HG02885 (cell line): ENCODE measurements at regions not wholly inside any gene's neighbourhood (a gene's known extent, or its start where the extent isn't known, plus 50 kb on each side); places are given as distances from the start of the nearest gene placed in this dataset.

Source experiments
- ATAC-seq: cut with Tn5 transposase; IDR thresholded peaks from one replicate; pipeline ENCODE4 v1.9.1; 2021; ENCODE audit warnings: mild to moderate bottlenecking; ENCODE audit not compliant: unreplicated experiment, poor library complexity

GRCh38 chr5:156137071-156137869 is 189.7 kb upstream of the SGCD start:
- no peak for ATAC-seq

- no peak for ATAC-seq
Observed at GRCh38 chr5:156142867-156143266, 184.1 kb upstream of the SGCD start.

DNA sequence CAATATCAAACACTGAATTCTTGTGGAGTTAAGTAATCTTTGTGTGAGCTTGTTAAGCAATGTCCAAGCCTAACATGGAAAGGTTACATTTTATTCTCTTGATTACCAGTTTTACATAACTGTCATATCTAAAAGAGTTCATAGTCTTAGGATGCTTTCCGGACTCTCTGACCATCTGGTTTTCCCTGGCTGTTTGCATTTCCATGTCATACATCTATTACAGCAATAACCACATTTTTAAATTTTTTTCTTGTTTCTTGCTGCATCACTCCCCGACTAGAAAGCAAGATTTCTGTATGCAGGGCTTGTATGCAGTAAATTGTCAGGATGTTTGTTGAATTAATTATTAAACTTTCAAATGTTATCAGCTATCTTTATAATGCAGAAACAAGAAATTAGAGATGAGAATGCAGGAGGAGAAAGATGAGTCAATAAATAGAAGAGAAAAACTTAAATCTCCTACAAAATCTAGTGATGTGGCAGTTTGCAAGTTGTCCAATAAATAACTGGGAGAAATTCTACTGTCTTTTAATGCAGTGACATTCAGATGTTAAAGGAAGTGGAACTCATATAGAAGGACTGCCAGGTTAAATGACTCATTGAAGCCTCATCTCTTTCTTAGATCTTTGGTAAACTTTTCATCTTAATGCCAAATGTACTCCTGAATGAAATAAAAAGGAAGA is 179.6 kb upstream of the SGCD start:
- no peak for ATAC-seq

- no peak for ATAC-seq
Observed at GRCh38 chr5:156147944-156148285, 179.0 kb upstream of the SGCD start.

GRCh38 chr5:156148301-156148700 is 178.7 kb upstream of the SGCD start:
- ATAC-seq, result no peak

DNA sequence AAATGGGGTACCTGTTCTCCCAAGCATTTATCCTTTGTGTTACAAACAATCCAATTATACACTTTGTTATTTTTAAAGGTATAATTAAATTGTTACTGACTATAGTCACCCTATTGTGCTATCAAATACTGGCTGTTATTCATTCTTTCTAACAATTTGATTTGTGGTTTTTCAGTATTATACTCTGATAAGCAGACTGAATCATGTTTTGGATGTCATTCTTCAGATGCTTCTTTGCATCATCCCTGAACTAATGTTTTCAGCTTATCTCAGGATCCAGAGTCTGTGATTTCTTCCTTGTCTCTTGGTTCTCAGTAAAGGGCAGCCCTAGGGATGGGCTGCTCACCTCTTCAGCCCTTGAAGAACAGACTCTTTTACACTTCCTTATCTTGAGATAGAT is 177.8 kb upstream of the SGCD start:
- ATAC-seq, result no peak

- no peak for ATAC-seq
Observed at GRCh38 chr5:156153602-156154001, 173.4 kb upstream of the SGCD start.

DNA sequence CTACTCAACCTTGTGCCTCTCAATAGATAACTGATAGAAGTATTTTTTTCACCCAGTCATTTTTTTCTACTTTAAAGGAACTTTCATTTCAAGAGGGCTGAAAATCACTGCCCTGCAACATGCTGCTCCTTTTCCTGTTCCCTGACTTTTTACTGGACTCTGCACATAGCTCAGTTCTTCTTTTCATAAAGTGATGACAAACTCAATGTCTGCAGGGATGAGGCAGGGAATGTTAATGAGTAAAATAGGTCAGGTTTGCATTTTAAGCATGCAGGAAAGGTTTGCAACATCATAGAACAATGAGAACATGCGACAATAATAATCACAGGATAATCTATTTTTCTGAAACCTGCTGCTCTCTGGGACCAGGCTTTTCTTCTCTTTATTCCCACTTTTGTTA is 172.2 kb upstream of the SGCD start:
- no peak for ATAC-seq

DNA sequence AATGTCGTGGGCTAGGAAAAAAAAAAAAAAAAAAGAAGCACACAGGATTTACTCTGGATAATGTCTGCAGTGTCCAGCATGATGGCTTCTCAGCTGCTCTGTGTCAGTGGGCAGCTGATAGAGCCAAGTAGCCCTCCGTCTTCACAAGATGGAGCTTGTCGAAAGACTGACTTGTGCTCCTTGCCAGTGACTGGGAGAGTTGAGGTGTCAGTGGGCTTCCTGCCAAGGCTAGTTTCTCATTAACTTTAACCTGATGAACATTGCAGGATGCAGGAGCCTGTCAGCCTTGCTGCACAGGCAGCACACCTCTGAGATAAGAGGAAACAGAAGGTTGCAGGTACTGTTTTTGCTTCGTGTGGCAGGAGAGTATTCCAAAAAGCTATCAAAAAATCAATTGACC is 171.4 kb upstream of the SGCD start:
- ATAC-seq, result no peak

- no peak for ATAC-seq
Observed at GRCh38 chr5:156164306-156164705, 162.7 kb upstream of the SGCD start.

- no peak for ATAC-seq
Observed at GRCh38 chr5:156169495-156169894, 157.5 kb upstream of the SGCD start.

DNA sequence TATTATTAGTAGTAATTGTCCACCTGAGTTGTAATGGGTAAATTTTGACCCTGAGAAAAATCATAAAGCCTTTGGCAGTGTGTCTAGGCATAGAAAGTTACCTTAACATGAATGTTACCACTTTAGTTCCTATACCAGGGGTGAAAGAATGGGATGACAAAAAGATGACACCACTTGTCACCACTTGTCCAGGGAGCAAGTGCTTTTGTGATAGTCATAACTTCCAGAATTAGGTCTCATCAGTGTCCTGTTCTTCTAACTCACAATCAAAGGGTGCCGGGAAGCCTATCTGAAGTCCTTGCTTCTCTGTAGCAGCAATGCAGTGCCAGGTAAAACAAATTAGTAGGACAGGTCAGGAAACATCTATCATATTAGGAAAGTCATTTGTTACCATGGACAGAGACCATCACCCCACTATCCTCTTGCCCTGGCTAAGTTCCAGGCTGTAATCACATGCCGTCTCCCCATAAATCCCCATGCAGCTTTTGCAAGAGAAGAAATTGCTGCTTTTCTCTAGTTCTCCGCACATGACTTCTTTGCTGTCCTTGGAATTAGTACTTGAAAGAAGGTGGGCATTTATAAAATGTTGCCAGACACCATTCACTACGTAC is 156.5 kb upstream of the SGCD start:
- ATAC-seq, result no peak

- ATAC-seq, result no peak
Observed at GRCh38 chr5:156174225-156174624, 152.7 kb upstream of the SGCD start.

DNA sequence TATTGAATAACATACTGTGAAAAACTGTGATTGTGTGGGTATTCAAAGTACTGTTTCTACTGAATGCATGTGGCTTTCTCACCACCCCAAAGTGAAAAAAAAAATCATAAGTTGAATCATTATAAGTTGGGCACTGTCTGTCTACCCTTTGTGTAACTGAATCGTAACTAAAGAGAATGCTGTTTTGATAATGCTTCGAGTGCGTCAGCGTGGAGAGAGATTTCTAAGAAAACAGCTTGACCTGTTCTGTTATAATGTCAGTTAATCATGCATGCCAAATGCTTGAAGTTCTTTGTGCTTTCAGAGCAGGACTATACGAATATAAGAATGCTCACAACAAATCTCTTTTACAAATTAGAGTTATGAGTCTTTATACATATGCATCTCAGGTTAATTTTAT is 148.8 kb upstream of the SGCD start:
- no peak for ATAC-seq

DNA sequence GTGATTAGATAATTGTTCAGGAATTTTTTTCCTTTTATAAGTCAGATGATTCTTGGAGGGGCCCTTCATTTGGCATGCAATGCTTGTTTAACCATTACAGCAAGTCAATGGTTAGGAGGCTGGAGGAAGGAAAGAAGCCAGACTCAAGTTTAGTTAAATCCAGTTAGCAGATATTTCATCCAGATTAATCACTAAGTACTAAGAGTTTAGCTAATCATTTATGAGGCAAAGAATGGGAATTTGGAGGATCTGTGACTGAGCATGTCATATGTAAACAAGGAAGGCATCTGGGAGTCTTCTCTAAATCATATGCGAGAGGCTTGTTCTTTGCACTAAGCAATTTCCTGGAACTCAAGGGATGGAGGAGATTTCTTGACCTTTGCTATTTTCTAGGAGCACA is 145.3 kb upstream of the SGCD start:
- ATAC-seq, result no peak

- no peak for ATAC-seq
Observed at GRCh38 chr5:156182174-156182967, 144.6 kb upstream of the SGCD start.

DNA sequence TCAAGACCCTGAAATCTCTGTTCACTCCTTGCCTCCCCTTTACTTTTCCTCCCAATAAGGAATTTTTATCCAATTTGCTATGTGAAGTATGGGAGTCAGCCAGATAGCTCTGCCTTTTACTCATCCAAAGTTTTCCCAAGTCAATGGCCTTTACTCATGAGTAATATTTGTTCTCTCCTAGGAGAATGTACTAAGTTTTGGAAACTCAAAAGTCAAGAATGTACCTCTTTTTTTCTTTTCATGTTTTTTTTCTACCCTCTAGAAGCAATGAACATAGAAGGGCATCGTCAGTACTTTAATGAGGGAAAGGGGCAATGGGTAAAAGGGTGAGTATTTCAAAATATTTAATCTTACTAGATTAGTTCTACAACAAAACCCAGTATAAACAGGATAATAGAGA is 140.2 kb upstream of the SGCD start:
- ATAC-seq, result no peak

- ATAC-seq, result no peak
Observed at GRCh38 chr5:156188016-156188415, 138.9 kb upstream of the SGCD start.

- ATAC-seq, result no peak
Observed at GRCh38 chr5:156189628-156190027, 137.3 kb upstream of the SGCD start.

GRCh38 chr5:156191547-156191946 is 135.4 kb upstream of the SGCD start:
- no peak for ATAC-seq
